Renal cortical epithelial cell (primary cell): ENCODE measurements at regions not wholly inside any gene's neighbourhood (a gene's known extent, or its start where the extent isn't known, plus 50 kb on each side); places are given as distances from the start of the nearest gene placed in this dataset.
"Not testable (repeated sequence)": the region's sequence is repeated elsewhere in the genome, so short reads cannot be mapped to it uniquely, and the experiment has no call there.

Experiments
- DNase-seq: peaks from one replicate; pipeline ENCODE4 v3.0.0-alpha.2; 2011; ENCODE audit warnings: low read depth

DNA sequence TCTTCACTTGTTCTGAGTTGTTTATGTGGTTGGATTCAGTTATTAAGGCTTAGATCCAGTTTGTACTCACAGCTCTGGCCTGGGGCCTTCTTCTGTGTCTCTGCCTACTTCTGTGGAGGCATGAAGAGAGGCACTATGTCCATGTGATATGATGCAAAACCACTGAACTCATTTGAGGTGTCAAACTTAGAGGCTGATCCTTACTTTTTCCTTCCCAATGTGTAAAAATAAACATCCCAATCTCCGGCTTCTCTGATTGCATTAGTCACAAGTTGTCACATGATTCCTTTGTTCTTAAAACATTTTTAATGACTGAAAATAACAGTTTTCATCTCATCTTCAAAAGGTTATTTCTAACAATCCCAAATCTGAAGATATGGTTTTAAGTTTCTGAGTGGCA is 276.0 kb upstream of the RGMB start:
- DNase-seq = no peak

DNA sequence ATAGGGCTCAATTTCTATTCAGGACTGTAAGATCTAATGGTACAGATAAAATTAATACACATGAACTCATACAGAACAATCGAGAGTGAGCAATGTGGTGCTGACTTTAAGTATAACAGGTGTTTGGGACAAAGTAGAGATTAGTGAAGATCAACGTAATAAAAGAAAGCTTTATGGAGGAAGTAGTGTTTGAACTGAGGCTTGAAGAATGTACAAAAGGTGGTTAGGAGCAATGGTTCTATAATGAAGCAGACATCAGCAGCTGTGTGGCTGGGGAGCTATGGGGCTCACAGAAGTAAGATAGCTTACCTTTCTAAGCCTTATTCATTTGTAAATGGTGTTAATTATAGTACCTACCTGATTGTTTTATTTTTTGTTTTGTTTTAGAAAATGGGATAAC is 275.4 kb upstream of the RGMB start:
- no peak for DNase-seq

DNA sequence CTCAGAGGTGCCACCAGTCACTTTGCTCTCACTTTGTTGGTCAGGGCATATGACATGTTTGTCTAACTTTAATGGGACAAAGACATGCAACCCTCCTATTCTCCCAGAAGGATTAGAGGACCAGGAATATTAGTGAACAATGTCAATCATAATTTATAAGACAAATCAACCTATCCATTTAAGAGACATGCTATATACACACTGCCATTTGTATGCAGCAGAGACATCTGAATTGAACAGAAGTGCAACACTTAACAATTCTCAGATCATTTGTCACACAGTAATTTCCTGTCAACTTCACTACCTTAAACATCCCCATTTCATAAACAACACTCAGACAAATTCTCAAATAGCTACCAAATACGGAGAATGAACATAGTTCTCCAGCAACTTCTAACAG is 273.6 kb upstream of the RGMB start:
- DNase-seq = no peak

- DNase-seq = no peak
Observed at GRCh38 chr5:98500811-98501210, 272.7 kb upstream of the RGMB start.

- no peak for DNase-seq
Observed at GRCh38 chr5:98503616-98504015, 269.8 kb upstream of the RGMB start.

DNA sequence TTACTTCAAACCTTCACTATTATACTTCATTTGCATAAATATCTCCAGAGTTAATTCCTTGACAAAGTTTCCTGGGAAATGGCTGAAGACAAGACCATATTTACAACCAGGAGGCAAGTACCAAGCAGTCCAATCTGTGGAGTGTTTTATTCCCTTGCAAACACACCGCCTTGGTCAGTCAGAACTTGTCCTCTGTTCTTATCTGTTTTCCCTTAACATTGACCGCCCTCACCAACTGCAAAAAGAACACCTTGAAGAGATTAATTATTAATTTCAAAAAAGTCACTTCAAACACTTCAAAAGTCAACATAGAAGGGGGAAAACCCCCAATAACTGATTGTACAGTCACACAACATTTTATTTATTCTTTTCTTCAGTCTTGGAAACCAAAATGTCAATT is 269.0 kb upstream of the RGMB start:
- no peak for DNase-seq

GRCh38 chr5:98510143-98510985 is 263.1 kb upstream of the RGMB start:
- DNase-seq = peak; percentile 4

DNA sequence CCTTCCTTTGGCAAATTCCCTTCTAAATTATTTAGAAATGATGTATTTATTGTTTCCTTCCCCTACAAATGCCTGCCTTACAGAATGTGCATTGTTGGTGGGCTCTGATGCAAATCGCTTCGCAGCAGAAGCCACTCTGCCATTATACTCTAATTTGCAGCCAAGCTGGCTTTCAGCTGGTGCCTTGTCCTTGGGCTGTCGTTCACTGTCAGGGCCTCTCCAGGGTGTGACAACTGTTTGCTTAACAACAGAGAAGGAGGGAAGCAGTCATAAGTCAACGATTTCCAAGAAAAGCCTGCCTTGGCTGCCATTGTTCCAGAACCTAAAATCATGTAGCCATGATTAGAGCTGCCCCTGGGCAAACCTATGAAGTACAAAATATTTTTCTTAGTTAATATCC is 260.1 kb upstream of the RGMB start:
- DNase-seq = no peak

GRCh38 chr5:98514215-98514614 is 259.2 kb upstream of the RGMB start:
- DNase-seq = no peak

- no peak for DNase-seq
Observed at GRCh38 chr5:98516701-98517100, 256.8 kb upstream of the RGMB start.

GRCh38 chr5:98517560-98518366 is 255.7 kb upstream of the RGMB start:
- no peak for DNase-seq

- no peak for DNase-seq
Observed at GRCh38 chr5:98518754-98519153, 254.7 kb upstream of the RGMB start.

- peak; percentile 3 for DNase-seq
Observed at GRCh38 chr5:98519571-98519970, 253.9 kb upstream of the RGMB start.

GRCh38 chr5:98521821-98522220 is 251.6 kb upstream of the RGMB start:
- no peak for DNase-seq

DNA sequence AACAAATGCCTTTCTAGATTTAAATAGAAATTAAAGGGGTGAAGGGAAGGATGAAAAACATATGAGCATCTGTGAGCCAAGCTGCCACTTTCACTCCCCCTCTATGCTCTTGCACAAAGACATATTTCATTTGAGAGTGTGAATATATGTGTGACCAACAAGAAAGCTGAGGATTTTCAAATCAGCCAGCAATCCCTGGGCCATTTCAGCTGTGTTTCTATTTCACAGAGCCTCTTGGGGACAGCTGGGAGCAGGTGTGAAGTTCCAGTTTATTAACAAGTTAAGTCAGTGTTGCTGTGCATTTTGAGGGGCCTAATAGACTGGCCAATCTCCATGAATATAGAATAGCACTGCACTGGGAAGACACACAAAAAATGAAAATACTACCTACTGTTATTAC is 248.7 kb upstream of the RGMB start:
- DNase-seq = no peak

DNA sequence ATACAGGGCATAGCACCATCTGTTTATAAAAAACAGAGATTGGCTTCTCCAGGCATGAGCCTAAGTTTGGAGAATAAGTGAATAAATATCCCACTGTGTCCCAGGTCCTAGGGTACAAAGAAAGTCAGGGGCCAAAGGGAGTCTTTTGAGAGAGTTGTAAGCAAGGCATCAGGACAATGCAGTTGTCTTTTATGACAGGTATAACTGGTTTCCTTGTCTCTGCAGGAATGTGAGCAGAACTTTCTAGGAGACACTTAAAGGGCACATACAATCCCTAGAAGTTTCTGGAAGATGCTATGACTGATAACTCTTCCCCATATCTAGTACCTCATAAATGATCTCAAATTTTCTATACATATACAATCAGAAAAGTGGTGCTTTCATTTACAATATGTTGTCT is 245.6 kb upstream of the RGMB start:
- DNase-seq = no peak

DNA sequence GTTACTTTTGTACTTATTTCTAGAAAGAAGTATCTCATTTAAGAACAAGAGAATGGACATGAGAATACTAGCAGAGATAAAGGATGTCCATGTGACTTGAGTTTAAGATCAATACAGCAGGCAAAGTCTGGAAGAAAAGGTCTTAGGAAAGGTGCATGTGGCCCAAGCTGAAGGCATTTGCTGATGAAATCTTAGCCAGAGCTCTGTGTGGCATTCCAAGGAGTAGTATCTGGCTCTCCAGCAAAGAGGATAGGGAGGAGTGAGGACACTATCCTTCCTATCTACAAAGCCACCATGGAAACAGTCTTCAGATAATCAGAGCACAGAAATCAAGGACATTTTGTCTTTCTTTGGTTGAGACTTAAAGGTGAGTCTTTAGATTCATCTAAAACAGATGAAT is 244.1 kb upstream of the RGMB start:
- DNase-seq = no peak

DNA sequence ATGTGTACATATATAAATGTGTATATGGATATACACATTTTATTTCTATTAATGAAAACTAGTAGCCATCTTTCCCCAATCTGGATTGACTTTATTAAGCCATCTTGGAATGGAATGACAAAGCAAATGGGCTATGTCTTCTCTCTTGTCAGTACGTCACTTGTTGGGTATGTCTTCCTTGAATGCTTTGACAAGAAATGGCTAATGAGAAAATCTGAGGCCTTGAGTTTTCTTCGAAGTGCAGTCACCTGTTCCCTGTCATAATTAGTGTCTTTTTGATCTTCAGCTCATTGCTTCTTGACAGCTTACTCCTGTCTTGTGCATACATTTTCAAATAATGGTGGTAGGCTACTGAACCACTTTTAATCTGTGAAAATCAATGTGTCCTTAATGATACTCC is 243.2 kb upstream of the RGMB start:
- no peak for DNase-seq

DNA sequence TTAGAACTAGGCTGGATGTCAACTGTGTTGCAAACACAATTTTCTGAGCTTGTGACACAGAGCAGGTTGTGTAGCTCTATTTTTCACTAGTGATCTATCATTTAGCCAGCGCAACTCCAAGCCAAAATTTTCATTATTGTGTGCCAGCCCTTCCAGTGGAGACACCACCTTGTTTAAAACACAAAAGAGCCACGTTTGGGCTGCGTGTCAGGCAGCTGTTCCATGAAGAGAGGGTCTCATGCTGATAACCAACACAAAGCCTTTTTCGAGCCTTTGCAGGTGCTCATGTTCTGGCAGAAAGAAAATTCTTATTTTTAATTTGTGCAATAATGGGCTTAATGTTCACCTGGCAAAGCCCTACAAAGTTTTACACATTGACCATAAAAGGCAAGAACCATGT is 237.6 kb upstream of the RGMB start:
- DNase-seq = no peak

- DNase-seq = no peak
Observed at GRCh38 chr5:98540056-98540455, 233.4 kb upstream of the RGMB start.

DNA sequence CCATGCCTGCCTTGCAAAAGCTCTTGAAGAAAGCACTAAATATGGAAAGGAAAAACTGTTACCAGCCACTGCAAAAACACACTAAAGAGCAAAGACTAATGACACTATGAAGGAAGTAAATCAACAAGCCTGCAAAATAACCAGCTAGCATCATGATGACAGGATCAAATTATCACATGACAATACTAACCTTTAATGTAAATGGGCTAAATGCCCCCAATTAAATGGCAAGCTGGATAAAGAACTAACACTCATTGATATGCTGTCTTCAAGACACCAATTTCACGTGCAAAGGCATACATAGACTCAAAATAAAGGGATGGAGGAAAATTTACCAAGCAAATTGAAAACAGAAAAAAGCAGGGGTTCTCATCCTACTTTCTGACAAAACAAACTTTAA is 231.8 kb upstream of the RGMB start:
- no peak for DNase-seq

DNA sequence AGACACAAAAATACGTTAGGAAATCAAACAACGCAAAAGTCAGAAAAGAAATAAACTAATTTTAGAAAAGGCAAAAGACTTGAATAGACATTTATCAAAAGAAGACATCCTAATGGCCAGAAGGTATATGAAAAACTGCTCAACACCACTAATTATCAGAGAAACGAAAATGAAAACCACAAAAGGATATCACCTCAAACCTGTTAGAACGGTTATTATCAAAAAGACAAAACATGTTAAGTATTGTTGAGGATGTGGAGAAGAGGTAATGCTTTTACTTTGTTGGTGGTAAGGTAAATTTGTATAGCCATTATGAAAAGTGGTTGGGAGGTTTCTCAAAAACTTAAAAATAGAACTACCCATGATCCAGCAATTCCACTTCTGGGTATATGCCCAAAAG is 230.0 kb upstream of the RGMB start:
- DNase-seq = no peak

GRCh38 chr5:98546924-98547323 is 226.5 kb upstream of the RGMB start:
- DNase-seq = not testable (repeated sequence)
